Thymus (tissue), 11 donors: ENCODE measurements at regions not wholly inside any gene's neighbourhood (a gene's known extent, or its start where the extent isn't known, plus 50 kb on each side); places are given as distances from the start of the nearest gene placed in this dataset.

Experiments
- DNase-seq, 9 donors: peaks; one replicate each; pipeline ENCODE4 v3.0.0-alpha.2; 2013; ENCODE audit warnings: low spot score in 9 of 9, low read depth in 6 of 9, missing footprints in 1 of 9
- H3K27ac ChIP-seq, 2 donors: one replicate each; pipeline ENCODE4 v1.5.1; 2013; ENCODE audit warnings: control low read depth in 1 of 2, low read depth in 1 of 2, low read length in 1 of 2, mild to moderate bottlenecking in 1 of 2, moderate library complexity in 1 of 2
- H3K27me3 ChIP-seq, 2 donors: one replicate each; pipeline ENCODE4 v1.5.1; 2013; ENCODE audit warnings: low read length in 1 of 2; ENCODE audit not compliant: control insufficient read depth in 2 of 2, insufficient read depth in 1 of 2
- H3K36me3 ChIP-seq, 2 donors: one replicate each; pipeline ENCODE4 v1.5.1; 2013; ENCODE audit warnings: low read length in 1 of 2, mild to moderate bottlenecking in 1 of 2, moderate library complexity in 1 of 2; ENCODE audit not compliant: control insufficient read depth in 2 of 2, insufficient read depth in 2 of 2
- H3K4me1 ChIP-seq, 2 donors: one replicate each; pipeline ENCODE4 v1.5.1; 2013; ENCODE audit warnings: low read length in 2 of 2; ENCODE audit not compliant: control insufficient read depth in 2 of 2, insufficient read depth in 2 of 2
- H3K4me3 ChIP-seq, 2 donors: one replicate each; pipeline ENCODE4 v1.5.1; 2013; ENCODE audit warnings: low read length in 2 of 2, control low read depth in 1 of 2, mild to moderate bottlenecking in 1 of 2
- H3K9me3 ChIP-seq, 2 donors: one replicate each; pipeline ENCODE4 v1.5.1; 2013; ENCODE audit warnings: low read length in 1 of 2, mild to moderate bottlenecking in 1 of 2; ENCODE audit not compliant: control insufficient read depth in 2 of 2, insufficient read depth in 1 of 2
- WGBS: extraction: QIAGEN DNeasy Blood & Tissue Kit; methylation state at CpG from one replicate; pipeline ENCODE4 v1.1.7; 2013; 5-methylcytosine and 5-hydroxymethylcytosine counted together
- donor health status: healthy.

- Histone ChIP-seq H3K27me3 (no peaks in the 10 kb centered on the region), H3K27ac (no peak overlapping the region), H3K4me1 (no peaks in the 10 kb centered on the region), H3K9me3 (peaks cover 1 to 5% of the 10 kb centered on the region in 2 donors), H3K36me3 (no peaks in the 10 kb centered on the region), H3K4me3 (no peak overlapping the region)
- 96% methylated on average over 4 of the region's 4 CpGs for WGBS
- no peak for DNase-seq
Measured at GRCh38 chr14:101105045-101105444, 201.5 kb upstream of the RTL1 start.

DNA sequence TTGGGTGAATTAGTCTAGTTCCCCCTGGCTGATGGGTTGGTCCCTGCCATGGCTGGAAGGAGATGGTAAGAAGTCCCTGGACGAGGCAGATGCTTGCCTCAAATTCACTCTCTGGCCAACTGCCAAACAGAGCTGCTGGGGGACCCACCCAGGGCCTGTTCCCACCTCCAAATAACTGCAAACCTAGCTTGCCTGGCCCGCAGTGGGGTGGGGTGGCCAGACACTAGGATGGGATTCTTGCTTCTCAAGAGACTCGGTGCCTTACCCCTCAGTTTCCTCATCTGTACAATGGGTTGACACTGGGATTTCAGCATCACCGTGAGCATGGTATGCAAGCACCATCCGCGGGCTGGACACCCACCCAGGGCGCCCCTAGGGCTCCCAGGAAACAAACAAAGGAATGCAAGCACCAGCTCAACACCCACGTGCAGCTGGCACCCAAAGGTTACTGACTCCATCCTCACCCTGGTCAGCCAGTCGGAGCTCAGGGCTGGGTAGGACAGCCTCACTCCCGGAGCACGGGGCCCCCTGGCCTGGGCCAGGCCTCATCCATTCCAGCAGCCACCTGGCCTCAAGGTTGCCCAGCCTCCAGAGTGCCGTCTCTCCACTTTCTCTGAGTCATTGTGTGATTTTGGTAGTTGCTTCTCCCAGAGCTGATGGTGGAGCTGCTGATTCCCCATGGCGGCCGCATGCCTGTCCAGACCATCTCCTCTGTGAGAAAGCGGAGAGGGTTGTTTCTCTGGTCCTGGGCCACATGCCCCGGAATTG, 205.2 kb upstream of the RTL1 start:
- Histone ChIP-seq H3K27me3 (no peaks in the 10 kb centered on the region), H3K36me3 (no peaks in the 10 kb centered on the region), H3K9me3 (no peaks in the 10 kb centered on the region), H3K4me3 (no peak overlapping the region), H3K4me1 (peaks cover 0 to 23% of the 10 kb centered on the region in 2 donors), H3K27ac (no peak overlapping the region)
- 95% methylated on average over 16 of the region's 16 CpGs for WGBS
- no peak for DNase-seq

DNA sequence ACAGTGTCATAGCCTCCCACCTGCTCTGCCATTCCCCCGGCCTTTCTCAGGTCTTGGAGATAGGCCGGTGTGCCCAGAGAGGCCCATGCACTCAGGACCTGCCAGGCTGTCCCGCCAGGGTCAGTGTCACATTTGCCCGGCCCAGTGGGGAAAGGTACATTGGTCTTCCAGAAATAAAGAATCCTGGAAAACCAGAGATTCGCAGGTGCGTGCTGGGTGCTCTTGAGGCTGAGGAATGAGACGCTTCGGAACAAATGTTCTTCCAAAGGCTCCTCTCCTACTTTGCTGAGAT, 205.8 kb upstream of the RTL1 start:
- no peaks in the 10 kb centered on the region for H3K36me3 ChIP-seq
- no peak for DNase-seq
- H3K4me3 ChIP-seq = no peak overlapping the region
- WGBS = 86% methylated on average over 8 of the region's 8 CpGs
- peaks cover 0 to 23% of the 10 kb centered on the region in 2 donors for H3K4me1 ChIP-seq
- no peaks in the 10 kb centered on the region for H3K9me3 ChIP-seq
- H3K27ac ChIP-seq = no peak overlapping the region
- no peaks in the 10 kb centered on the region for H3K27me3 ChIP-seq

DNA sequence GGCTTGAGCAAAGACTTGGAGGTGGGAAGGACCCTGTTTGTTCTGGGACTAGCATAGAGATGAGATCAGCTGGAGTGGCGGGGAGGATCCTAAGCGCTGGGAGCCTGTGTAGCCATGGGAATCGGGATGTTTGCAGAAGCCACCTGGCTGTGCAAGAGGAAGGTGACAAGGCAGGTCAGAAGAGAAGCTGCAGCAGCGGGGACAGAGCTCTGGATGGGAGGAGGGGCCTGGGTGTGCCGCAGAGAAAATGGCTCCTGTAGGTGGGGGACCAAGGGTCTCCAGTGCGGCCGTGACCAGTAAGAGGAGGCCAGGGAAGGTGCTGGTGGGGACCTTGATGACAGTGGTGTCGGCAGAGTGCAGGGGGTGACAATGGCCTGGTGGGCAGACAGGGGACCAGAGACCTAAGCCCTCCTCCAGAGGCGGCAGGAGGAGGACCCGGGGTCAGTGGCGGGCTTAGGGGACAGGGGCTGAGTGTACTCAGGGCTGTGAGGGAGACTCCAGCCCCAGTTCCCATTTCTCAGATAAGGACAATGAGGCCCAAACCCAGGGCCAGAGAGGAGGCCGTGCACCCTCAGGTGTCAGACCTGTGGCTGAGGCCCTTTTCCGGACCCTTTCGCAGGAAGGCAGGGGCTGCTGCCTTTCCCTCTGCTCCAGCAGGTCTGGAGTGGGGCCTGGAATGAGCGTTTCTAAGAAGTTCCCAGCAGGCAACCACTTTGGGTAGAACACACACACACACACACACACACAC, 206.6 kb upstream of the RTL1 start:
- Histone ChIP-seq H3K27me3 (no peaks in the 10 kb centered on the region), H3K36me3 (no peaks in the 10 kb centered on the region), H3K4me3 (no peak overlapping the region), H3K4me1 (peaks cover 0 to 23% of the 10 kb centered on the region in 2 donors), H3K27ac (no peak overlapping the region), H3K9me3 (no peaks in the 10 kb centered on the region)
- no peak for DNase-seq
- 97% methylated on average over 15 of the region's 15 CpGs for WGBS

DNA sequence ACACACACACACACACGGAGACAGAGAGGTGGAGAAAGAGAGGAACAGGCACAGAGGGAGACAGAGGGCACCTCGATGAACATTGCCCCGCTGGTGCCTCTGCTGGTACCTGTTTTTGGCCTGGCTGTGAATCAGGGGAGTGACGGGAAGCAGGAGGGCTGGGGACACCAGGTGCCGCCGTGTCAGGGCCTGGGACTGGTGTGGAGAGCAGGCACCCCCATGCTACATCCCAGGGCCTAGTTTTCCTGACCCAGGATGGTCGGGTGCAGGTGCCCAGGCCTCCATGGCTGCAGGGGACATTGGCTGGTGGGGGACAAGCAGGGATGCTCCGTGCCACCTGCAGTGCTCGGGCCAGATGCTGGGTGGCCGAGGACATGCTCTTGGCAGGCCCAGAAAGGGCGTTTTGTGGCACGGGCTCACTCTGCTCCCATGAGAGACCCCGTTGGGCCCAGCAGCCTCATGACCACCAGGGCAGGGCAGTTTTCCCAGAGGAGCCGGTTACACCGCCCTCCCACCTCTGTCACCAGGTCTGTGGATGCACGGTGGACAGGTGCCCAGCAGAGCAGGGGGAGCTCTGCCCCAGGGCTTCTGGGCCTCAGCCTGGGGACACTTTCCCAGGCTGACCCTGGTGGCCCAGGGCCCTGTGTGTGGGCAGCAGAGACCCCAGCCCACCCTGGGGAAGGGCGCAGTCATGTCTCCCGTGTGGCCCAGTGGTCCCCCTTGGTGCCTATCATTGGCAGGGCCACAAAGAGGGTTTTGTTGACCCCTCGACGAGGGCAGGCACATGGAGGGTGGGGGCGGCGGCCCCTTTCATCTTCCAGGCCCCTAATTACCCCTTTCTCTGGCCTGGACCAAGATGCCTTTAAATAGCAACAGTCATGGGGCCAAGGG, 207.5 kb upstream of the RTL1 start:
- H3K36me3 ChIP-seq = no peaks in the 10 kb centered on the region
- H3K4me1 ChIP-seq = peaks cover 0 to 23% of the 10 kb centered on the region in 2 donors
- H3K9me3 ChIP-seq = no peaks in the 10 kb centered on the region
- no peak overlapping the region for H3K27ac ChIP-seq
- WGBS = 88% methylated on average over 22 of the region's 22 CpGs
- DNase-seq = no peak
- no peak overlapping the region for H3K4me3 ChIP-seq
- H3K27me3 ChIP-seq = no peaks in the 10 kb centered on the region

DNA sequence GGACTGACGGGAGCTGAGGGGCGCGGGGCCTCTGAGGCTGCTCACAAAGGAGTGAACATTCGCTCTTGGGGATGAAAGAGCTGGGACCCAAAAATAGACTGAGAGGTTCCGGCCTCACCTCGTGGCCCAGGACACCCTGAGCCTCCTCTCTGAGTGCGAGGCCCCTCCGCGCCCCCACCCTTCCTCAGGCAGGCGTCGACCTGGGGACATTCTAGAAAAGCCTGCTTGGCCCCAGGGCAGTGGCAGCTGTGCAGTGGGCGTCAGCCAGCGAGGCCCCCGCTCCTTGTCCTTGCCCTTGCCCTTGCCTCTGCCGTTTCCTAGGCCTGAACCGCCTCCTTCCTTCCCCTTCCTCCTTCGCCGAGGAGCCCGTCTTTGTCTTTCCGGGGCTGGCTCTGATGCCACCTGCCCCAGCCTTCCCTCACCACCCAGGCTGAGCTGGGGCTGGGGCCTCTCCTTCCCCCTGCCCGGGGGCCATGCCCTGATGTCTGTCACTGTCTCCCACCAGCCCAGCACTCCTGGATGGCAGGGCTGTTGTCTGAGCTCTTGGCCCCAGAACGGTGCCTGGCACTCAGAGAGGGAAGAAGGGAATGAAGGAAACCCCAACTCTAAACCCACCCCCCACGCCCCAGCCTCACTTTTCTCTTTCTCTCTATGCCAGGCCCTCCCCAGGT, 208.2 kb upstream of the RTL1 start:
- peaks cover 0 to 23% of the 10 kb centered on the region in 2 donors for H3K4me1 ChIP-seq
- DNase-seq = peak in 1 of 9 donors; percentile 25
- no peaks in the 10 kb centered on the region for H3K36me3 ChIP-seq
- H3K27me3 ChIP-seq = no peaks in the 10 kb centered on the region
- H3K4me3 ChIP-seq = no peak overlapping the region
- WGBS = 54% methylated on average over 23 of the region's 23 CpGs
- H3K27ac ChIP-seq = peak overlapping the region in 1 of 2 donors; percentile 26
- no peaks in the 10 kb centered on the region for H3K9me3 ChIP-seq

DNA sequence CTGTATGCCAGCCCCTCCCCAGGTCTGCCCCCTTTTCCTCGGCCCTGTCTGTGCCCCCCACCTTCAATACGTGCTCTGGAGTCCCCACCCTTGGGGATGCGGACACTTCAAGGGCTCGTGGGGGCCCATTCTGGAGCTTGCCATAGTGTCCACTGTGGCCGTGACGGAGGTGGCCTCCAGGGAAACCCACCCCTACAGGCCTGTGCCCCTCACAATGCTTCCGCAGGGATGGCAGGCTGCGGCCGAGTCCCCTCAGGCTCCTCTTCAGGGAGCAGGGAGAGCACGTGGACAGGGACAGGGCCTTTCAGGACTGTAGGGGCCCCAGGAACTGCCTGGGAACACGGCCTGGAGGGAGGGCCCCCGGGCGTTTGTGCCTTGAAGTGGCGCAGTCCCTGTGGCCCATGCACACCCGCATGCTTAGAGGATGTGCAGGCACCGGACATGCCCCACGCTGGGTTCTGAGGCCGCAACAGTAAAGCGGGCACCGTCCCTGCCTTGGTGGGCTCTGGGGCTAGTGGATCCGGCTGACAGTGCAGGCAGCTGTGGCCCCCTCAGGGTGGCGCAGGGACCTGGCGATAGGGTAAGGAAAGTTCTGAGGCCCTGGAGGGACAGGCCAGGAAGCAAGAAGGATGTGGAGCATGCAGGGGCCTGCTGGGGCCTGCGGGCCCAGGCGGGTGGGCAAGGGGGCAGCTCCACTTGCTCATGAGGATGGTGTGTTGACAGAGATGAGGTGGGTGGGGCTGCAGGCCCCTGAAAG, 209.0 kb upstream of the RTL1 start:
- Histone ChIP-seq H3K4me1 (peaks cover 0 to 23% of the 10 kb centered on the region in 2 donors), H3K27ac (no peak overlapping the region), H3K36me3 (no peaks in the 10 kb centered on the region), H3K27me3 (no peaks in the 10 kb centered on the region), H3K4me3 (no peak overlapping the region), H3K9me3 (no peaks in the 10 kb centered on the region)
- no peak for DNase-seq
- WGBS = 93% methylated on average over 25 of the region's 25 CpGs

GRCh38 chr14:101113108-101113612, 209.6 kb upstream of the RTL1 start:
- Histone ChIP-seq H3K27me3 (no peaks in the 10 kb centered on the region), H3K36me3 (no peaks in the 10 kb centered on the region), H3K9me3 (no peaks in the 10 kb centered on the region), H3K27ac (no peak overlapping the region), H3K4me3 (no peak overlapping the region), H3K4me1 (peaks cover 0 to 23% of the 10 kb centered on the region in 2 donors)
- DNase-seq = no peak
- WGBS = 93% methylated on average over 9 of the region's 9 CpGs
